WTC11 (cell line): ENCODE measurements at regions not wholly inside any gene's neighbourhood (a gene's known extent, or its start where the extent isn't known, plus 50 kb on each side); places are given as distances from the start of the nearest gene placed in this dataset.

Experiments used
- ATAC-seq: fragments of 200-7000 bp; cut with Tn5 transposase; 2 replicates; pipeline ENCODE4 v1.10.0; 2021; ENCODE audit warnings: mild to moderate bottlenecking, moderate library complexity
- CTCF ChIA-PET: fragments of 300-600 bp; sonication (Branson Sonifier 250); formaldehyde crosslinking; loops from one replicate; lab custom pipeline; 2021; ENCODE audit warnings: antibody characterized with exemption; lab: Charles Lee
- POLR2A ChIA-PET: fragments of 350-600 bp; sonication (Branson Sonifier 250); formaldehyde crosslinking; loops from one replicate; lab custom pipeline; 2021; ENCODE audit warnings: antibody characterized with exemption; lab: Charles Lee
- DNase-seq: peaks from one replicate; pipeline ENCODE4 v3.0.0; 2021; ENCODE audit warnings: low spot score
- H3K27ac Mint-ChIP-seq: 2 replicates; pipeline ENCODE4 v1.8.0; 2021; ENCODE audit warnings: mixed read lengths
- H3K27me3 Mint-ChIP-seq: 2 replicates; pipeline ENCODE4 v1.8.0; 2021; ENCODE audit warnings: low read depth, mild to moderate bottlenecking, moderate library complexity, mixed read lengths
- H3K36me3 Mint-ChIP-seq: 2 replicates; pipeline ENCODE4 v1.8.0; 2021; ENCODE audit warnings: mixed read lengths
- H3K4me1 Mint-ChIP-seq: 2 replicates; pipeline ENCODE4 v1.8.0; 2022; ENCODE audit warnings: mixed read lengths
- H3K4me3 Mint-ChIP-seq: 2 replicates; pipeline ENCODE4 v1.8.0; 2021; ENCODE audit warnings: mild to moderate bottlenecking, moderate library complexity, mixed read lengths
- H3K9me3 Mint-ChIP-seq: 2 replicates; pipeline ENCODE4 v1.8.0; 2021; ENCODE audit warnings: mixed read lengths
- ELF4 ChIP-seq: sonication (generic); formaldehyde crosslinking; IDR thresholded peaks from 2 replicates; pipeline ENCODE4 v1.8.1; 2022; ENCODE audit warnings: low read depth, mild to moderate bottlenecking, moderate library complexity, missing genetic modification reagents
- EMX1 ChIP-seq: fragments of 250-450 bp; sonication (Bioruptor Pico); IDR thresholded peaks from 2 replicates; pipeline ENCODE4 v1.8.0; 2021; ENCODE audit warnings: mild to moderate bottlenecking
- ESRRA ChIP-seq: sonication (generic); formaldehyde crosslinking; IDR thresholded peaks from 2 replicates; pipeline ENCODE4 v1.8.1; 2022; ENCODE audit warnings: mild to moderate bottlenecking, missing genetic modification reagents, borderline replicate concordance
- ETV6 ChIP-seq: sonication (generic); formaldehyde crosslinking; IDR thresholded peaks from 2 replicates; pipeline ENCODE4 v1.8.1; 2022; ENCODE audit warnings: mild to moderate bottlenecking, missing genetic modification reagents
- FOXP1 ChIP-seq: sonication (generic); formaldehyde crosslinking; IDR thresholded peaks from 2 replicates; pipeline ENCODE4 v1.8.0; 2022; ENCODE audit warnings: missing genetic modification reagents, mild to moderate bottlenecking, moderate library complexity, borderline replicate concordance
- GTF2I ChIP-seq: fragments of 250-450 bp; sonication (Bioruptor Pico); conservative IDR thresholded peaks from 2 replicates; pipeline ENCODE4 v1.4.0; 2021; ENCODE audit warnings: mild to moderate bottlenecking
- KAT7 ChIP-seq: sonication (generic); formaldehyde crosslinking; IDR thresholded peaks from 2 replicates; pipeline ENCODE4 v1.8.1; 2023; ENCODE audit warnings: missing genetic modification reagents, mild to moderate bottlenecking, borderline replicate concordance
- RELA ChIP-seq: sonication (generic); formaldehyde crosslinking; IDR thresholded peaks from 2 replicates; pipeline ENCODE4 v1.8.1; 2022; ENCODE audit warnings: missing genetic modification reagents, mild to moderate bottlenecking, borderline replicate concordance
- SMAD3 ChIP-seq: sonication (generic); formaldehyde crosslinking; IDR thresholded peaks from 2 replicates; pipeline ENCODE4 v1.8.0; 2022; ENCODE audit warnings: missing genetic modification reagents, mild to moderate bottlenecking, borderline replicate concordance
- ZNF263 ChIP-seq: sonication (generic); formaldehyde crosslinking; IDR thresholded peaks from 2 replicates; pipeline ENCODE4 v1.8.1; 2022; ENCODE audit warnings: low read depth, mild to moderate bottlenecking, moderate library complexity, missing genetic modification reagents
- ZNF317 ChIP-seq: sonication (generic); formaldehyde crosslinking; IDR thresholded peaks from 2 replicates; pipeline ENCODE4 v1.8.1; 2023; ENCODE audit warnings: low read depth, mild to moderate bottlenecking, moderate library complexity, missing genetic modification reagents, borderline replicate concordance
- TF ChIP-seq, protein P1 (sequence below): sonication (generic); formaldehyde crosslinking; IDR thresholded peaks from 2 replicates; pipeline ENCODE4 v1.8.0; 2022; ENCODE audit warnings: missing genetic modification reagents
- TF ChIP-seq, protein P2 (sequence below): sonication (generic); formaldehyde crosslinking; IDR thresholded peaks from 2 replicates; pipeline ENCODE4 v1.8.0; 2022; ENCODE audit warnings: mild to moderate bottlenecking, missing genetic modification reagents
- TF ChIP-seq, protein P3 (sequence below): sonication (generic); formaldehyde crosslinking; IDR thresholded peaks from 2 replicates; pipeline ENCODE4 v1.8.1; 2023; ENCODE audit warnings: mild to moderate bottlenecking, missing genetic modification reagents
- TF ChIP-seq, protein P4 (sequence below): sonication (generic); formaldehyde crosslinking; IDR thresholded peaks from 2 replicates; pipeline ENCODE4 v1.8.0; 2022; ENCODE audit warnings: mild to moderate bottlenecking, missing genetic modification reagents
- TF ChIP-seq, protein P5 (sequence below): sonication (generic); formaldehyde crosslinking; IDR thresholded peaks from 2 replicates; pipeline ENCODE4 v1.8.0; 2022; ENCODE audit warnings: mild to moderate bottlenecking, missing genetic modification reagents
- TF ChIP-seq, protein P6 (sequence below): sonication (generic); formaldehyde crosslinking; IDR thresholded peaks from 2 replicates; pipeline ENCODE4 v1.8.0; 2023; ENCODE audit warnings: mild to moderate bottlenecking, missing genetic modification reagents

DNA sequence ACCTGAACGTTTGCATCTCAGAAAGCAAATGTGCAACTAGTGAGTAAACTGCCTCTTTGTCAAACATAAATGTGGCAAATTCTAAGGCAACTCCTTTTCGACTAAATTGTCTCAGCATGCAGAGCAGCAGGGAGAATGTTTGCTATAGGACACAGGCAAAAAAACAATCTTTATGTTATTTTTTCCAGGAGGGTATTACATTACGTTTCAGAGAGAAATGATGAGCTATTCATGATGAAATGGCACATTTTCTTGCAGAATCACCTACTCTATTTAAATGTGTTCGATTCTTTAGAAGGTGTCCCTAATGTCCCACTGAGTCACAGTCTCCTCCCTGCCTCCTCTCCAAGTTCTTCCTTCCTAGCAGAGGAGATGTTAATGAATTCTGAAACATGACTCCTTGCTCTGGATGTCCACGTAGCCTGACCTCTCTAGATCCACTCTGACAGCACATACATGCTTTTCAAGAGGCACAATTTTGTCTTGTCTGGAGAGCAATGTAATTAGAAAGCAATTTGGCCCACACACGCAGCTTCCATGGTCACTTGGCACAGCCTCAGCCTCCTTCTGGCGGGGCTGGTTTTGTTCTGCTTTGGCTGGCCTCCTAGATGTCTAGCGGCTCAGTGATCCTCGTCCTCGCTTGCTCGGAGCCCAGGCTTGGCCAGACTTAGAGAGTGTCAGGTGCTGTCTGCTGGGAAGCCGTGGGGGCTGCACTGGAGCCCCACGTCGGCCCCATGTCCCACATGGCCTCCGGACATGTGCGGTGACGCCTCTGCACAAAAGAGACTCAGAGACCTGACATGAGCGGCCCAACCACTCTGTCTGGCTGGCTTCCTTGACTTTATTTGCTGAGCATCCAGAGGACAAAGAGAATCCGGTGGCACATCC, 125.7 kb upstream of the ZNF438 start (continued):
- TF ChIP-seq, protein P1, sequence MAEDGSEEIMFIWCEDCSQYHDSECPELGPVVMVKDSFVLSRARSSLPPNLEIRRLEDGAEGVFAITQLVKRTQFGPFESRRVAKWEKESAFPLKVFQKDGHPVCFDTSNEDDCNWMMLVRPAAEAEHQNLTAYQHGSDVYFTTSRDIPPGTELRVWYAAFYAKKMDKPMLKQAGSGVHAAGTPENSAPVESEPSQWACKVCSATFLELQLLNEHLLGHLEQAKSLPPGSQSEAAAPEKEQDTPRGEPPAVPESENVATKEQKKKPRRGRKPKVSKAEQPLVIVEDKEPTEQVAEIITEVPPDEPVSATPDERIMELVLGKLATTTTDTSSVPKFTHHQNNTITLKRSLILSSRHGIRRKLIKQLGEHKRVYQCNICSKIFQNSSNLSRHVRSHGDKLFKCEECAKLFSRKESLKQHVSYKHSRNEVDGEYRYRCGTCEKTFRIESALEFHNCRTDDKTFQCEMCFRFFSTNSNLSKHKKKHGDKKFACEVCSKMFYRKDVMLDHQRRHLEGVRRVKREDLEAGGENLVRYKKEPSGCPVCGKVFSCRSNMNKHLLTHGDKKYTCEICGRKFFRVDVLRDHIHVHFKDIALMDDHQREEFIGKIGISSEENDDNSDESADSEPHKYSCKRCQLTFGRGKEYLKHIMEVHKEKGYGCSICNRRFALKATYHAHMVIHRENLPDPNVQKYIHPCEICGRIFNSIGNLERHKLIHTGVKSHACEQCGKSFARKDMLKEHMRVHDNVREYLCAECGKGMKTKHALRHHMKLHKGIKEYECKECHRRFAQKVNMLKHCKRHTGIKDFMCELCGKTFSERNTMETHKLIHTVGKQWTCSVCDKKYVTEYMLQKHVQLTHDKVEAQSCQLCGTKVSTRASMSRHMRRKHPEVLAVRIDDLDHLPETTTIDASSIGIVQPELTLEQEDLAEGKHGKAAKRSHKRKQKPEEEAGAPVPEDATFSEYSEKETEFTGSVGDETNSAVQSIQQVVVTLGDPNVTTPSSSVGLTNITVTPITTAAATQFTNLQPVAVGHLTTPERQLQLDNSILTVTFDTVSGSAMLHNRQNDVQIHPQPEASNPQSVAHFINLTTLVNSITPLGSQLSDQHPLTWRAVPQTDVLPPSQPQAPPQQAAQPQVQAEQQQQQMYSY, result no peak
- TF ChIP-seq RELA (CRISPR knock-in tag) (no peak), GTF2I (no peak), ETV6 (no peak), ZNF263 (CRISPR knock-in tag) (no peak)
- TF ChIP-seq, protein P2, sequence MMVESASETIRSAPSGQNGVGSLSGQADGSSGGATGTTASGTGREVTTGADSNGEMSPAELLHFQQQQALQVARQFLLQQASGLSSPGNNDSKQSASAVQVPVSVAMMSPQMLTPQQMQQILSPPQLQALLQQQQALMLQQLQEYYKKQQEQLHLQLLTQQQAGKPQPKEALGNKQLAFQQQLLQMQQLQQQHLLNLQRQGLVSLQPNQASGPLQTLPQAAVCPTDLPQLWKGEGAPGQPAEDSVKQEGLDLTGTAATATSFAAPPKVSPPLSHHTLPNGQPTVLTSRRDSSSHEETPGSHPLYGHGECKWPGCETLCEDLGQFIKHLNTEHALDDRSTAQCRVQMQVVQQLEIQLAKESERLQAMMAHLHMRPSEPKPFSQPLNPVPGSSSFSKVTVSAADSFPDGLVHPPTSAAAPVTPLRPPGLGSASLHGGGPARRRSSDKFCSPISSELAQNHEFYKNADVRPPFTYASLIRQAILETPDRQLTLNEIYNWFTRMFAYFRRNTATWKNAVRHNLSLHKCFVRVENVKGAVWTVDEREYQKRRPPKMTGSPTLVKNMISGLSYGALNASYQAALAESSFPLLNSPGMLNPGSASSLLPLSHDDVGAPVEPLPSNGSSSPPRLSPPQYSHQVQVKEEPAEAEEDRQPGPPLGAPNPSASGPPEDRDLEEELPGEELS (CRISPR knock-in tag), result no peak
- TF ChIP-seq, protein P3, sequence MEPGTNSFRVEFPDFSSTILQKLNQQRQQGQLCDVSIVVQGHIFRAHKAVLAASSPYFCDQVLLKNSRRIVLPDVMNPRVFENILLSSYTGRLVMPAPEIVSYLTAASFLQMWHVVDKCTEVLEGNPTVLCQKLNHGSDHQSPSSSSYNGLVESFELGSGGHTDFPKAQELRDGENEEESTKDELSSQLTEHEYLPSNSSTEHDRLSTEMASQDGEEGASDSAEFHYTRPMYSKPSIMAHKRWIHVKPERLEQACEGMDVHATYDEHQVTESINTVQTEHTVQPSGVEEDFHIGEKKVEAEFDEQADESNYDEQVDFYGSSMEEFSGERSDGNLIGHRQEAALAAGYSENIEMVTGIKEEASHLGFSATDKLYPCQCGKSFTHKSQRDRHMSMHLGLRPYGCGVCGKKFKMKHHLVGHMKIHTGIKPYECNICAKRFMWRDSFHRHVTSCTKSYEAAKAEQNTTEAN, result no peak

DNA sequence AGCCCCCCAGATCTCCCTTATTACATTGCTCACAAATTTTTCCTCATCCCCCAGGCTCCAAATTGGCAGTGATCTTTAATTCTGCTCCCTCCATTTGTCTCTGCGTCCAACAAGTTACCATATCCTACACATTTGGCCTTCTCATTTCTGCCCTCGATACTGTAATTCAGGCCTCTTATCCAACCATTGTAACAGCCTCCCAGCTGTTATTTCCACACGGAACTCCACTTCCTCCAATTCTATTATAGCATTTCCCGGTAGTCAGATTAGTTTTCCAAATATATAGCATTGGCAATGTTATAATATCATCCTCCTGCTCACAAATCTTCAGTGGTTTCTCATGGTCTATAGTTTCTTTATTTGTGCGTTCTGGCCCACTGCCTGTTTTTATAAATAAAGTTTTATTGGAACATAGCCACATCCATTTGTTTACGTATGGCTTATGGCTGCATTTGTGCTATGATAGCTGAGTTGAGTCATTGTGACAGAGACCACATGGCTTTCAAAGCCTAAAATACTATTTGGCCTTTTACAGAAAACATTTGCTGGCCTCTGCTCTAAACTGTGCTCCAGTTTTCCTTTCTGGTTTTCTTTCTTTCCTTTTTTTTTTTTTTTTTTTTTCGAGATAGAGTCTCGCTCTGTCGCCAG, 126.5 kb upstream of the ZNF438 start:
- ATAC-seq (no peak), DNase-seq (no peak)
- ChIA-PET POLR2A (interaction anchor here (0.7 to 0.8 kb wide), 2 partner anchors 21 to 110 kb away, joined by 3 to 7 read pairs; no protein-coding TSS in a partner anchor), CTCF (no interaction called here)
- peaks cover 9% of the 10 kb centered on the region for H3K36me3 Mint-ChIP-seq
- H3K27me3 Mint-ChIP-seq, result no peaks in the 10 kb centered on the region
- H3K4me3 Mint-ChIP-seq, result no peak overlapping the region
- H3K27ac Mint-ChIP-seq, result no peak overlapping the region
- TF ChIP-seq FOXP1 (no peak), SMAD3 (CRISPR knock-in tag) (no peak), KAT7 (CRISPR knock-in tag) (no peak)
- TF ChIP-seq, protein P4, sequence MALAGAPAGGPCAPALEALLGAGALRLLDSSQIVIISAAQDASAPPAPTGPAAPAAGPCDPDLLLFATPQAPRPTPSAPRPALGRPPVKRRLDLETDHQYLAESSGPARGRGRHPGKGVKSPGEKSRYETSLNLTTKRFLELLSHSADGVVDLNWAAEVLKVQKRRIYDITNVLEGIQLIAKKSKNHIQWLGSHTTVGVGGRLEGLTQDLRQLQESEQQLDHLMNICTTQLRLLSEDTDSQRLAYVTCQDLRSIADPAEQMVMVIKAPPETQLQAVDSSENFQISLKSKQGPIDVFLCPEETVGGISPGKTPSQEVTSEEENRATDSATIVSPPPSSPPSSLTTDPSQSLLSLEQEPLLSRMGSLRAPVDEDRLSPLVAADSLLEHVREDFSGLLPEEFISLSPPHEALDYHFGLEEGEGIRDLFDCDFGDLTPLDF (CRISPR knock-in tag), result no peak
- peaks cover 26% of the 10 kb centered on the region for H3K9me3 Mint-ChIP-seq
- peaks cover 14% of the 10 kb centered on the region for H3K4me1 Mint-ChIP-seq

DNA sequence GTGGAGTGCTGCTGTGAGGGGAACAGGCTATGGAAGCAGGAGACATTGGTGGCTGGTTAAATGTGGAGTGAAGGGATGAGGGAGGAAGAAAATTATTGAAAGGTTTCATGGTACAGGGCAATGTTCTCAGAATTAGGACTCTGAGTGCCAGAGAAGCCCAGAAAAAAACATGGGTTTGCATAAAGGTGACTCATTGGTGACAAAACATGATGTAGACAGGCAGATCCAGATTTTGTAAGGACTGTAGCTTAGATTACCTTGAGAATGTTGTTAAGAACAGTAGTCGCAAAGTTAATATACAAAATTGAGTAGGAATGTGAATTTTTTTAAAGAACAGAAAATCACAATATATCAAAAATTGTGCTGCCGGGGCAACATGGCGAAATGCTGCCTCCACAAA, 134.9 kb upstream of the ZNF438 start:
- Mint-ChIP-seq H3K27ac (no peak overlapping the region), H3K4me1 (0 out of 2 replicates have a peak, but pooled peaks cover 3% of the 10 kb centered on the region), H3K4me3 (no peak overlapping the region), H3K36me3 (peaks cover 9% of the 10 kb centered on the region), H3K27me3 (no peaks in the 10 kb centered on the region), H3K9me3 (peaks cover 24% of the 10 kb centered on the region)
- CTCF ChIA-PET, result no interaction called here
- no peak for ATAC-seq
- no peak for DNase-seq
- POLR2A ChIA-PET, result no interaction called here
- TF ChIP-seq, protein P5, sequence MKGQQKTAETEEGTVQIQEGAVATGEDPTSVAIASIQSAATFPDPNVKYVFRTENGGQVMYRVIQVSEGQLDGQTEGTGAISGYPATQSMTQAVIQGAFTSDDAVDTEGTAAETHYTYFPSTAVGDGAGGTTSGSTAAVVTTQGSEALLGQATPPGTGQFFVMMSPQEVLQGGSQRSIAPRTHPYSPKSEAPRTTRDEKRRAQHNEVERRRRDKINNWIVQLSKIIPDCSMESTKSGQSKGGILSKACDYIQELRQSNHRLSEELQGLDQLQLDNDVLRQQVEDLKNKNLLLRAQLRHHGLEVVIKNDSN (CRISPR knock-in tag), result no peak
- no peak for TF ChIP-seq ZNF317 (CRISPR knock-in tag)
- TF ChIP-seq, protein P6, sequence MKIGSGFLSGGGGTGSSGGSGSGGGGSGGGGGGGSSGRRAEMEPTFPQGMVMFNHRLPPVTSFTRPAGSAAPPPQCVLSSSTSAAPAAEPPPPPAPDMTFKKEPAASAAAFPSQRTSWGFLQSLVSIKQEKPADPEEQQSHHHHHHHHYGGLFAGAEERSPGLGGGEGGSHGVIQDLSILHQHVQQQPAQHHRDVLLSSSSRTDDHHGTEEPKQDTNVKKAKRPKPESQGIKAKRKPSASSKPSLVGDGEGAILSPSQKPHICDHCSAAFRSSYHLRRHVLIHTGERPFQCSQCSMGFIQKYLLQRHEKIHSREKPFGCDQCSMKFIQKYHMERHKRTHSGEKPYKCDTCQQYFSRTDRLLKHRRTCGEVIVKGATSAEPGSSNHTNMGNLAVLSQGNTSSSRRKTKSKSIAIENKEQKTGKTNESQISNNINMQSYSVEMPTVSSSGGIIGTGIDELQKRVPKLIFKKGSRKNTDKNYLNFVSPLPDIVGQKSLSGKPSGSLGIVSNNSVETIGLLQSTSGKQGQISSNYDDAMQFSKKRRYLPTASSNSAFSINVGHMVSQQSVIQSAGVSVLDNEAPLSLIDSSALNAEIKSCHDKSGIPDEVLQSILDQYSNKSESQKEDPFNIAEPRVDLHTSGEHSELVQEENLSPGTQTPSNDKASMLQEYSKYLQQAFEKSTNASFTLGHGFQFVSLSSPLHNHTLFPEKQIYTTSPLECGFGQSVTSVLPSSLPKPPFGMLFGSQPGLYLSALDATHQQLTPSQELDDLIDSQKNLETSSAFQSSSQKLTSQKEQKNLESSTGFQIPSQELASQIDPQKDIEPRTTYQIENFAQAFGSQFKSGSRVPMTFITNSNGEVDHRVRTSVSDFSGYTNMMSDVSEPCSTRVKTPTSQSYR (CRISPR knock-in tag), result no peak
- no peak for TF ChIP-seq ELF4 (CRISPR knock-in tag)
- TF ChIP-seq, protein P4 (CRISPR knock-in tag), result no peak
- TF ChIP-seq ESRRA (CRISPR knock-in tag), result no peak
- no peak for TF ChIP-seq EMX1 (CRISPR knock-in tag)
